Left lung (tissue), 4 donors: ENCODE measurements at regions not wholly inside any gene's neighbourhood (a gene's known extent, or its start where the extent isn't known, plus 50 kb on each side); places are given as distances from the start of the nearest gene placed in this dataset.

Experiments
- ATAC-seq: fragments of 200-7000 bp; cut with Tn5 transposase; one replicate; pipeline ENCODE4 v1.9.1; 2020; ENCODE audit warnings: moderate library complexity
- DNase-seq, 4 donors: peaks; one replicate each; pipeline ENCODE4 v3.0.0-alpha.2; 2013 to 2020
- H3K27ac ChIP-seq, 2 donors: fragments of 200-600 bp; sonication (generic) in 1 of 2; one replicate each; pipeline versions ENCODE4 v1.5.0 to v1.8.0; 2020 to 2021
- H3K27me3 ChIP-seq, 2 donors: fragments of 200-600 bp; sonication (generic) in 1 of 2; one replicate each; pipeline versions ENCODE4 v1.5.0 to v1.8.0; 2020 to 2021
- H3K36me3 ChIP-seq, 2 donors: fragments of 200-600 bp; sonication (generic) in 1 of 2; one replicate each; pipeline versions ENCODE4 v1.5.0 to v1.8.0; 2020 to 2021
- H3K4me1 ChIP-seq, 2 donors: fragments of 200-600 bp; one replicate each; pipeline ENCODE4 v1.8.0; 2021
- H3K4me3 ChIP-seq, 2 donors: fragments of 200-600 bp; sonication (generic) in 1 of 2; one replicate each; pipeline versions ENCODE4 v1.5.0 to v1.8.0; 2020 to 2021; ENCODE audit warnings: mild to moderate bottlenecking in 1 of 2
- H3K9me3 ChIP-seq, 2 donors: fragments of 200-600 bp; sonication (generic) in 1 of 2; one replicate each; pipeline versions ENCODE4 v1.5.0 to v1.8.0; 2020 to 2021
- CTCF ChIP-seq, 2 donors: fragments of 200-600 bp; sonication (generic) in 1 of 2; IDR thresholded peaks; one replicate each; pipeline versions ENCODE4 v1.5.0 to v1.8.0; 2021; ENCODE audit warnings: antibody characterized with exemption in 2 of 2
- intact Hi-C, 2 donors: fragments of 100-400 bp; cut with DNase I; formaldehyde crosslinking; loops; one replicate each; pipeline versions ENCODE4 v1.11.2 to v1.14.2; 2022
- donor health status: DM: no; HTN: yes; CAD: no.
- donor health status: DM: no; HTN: no; CAD: no.

GRCh38 chr1:185529673-185530072 lies 204.5 kb upstream of the HMCN1 start:
- H3K4me1 ChIP-seq: peaks cover 0 to 18% of the 10 kb centered on the region in 2 donors
- no peaks in the 10 kb centered on the region for H3K9me3 ChIP-seq
- intact Hi-C loops: no loop called here
- DNase-seq (no peak), ATAC-seq (no peak)
- H3K36me3 ChIP-seq: no peaks in the 10 kb centered on the region
- TF ChIP-seq CTCF (IDR thresholded peaks at IDR 0.05): no peak
- H3K4me3 ChIP-seq: no peak overlapping the region
- no peaks in the 10 kb centered on the region for H3K27me3 ChIP-seq
- H3K27ac ChIP-seq: no peak overlapping the region

- no peaks in the 10 kb centered on the region for H3K36me3 ChIP-seq
- peaks cover 0 to 5% of the 10 kb centered on the region in 2 donors for H3K4me1 ChIP-seq
- H3K9me3 ChIP-seq: no peaks in the 10 kb centered on the region
- no peak for TF ChIP-seq CTCF (IDR thresholded peaks at IDR 0.05)
- H3K4me3 ChIP-seq: no peak overlapping the region
- no peaks in the 10 kb centered on the region for H3K27me3 ChIP-seq
- H3K27ac ChIP-seq: no peak overlapping the region
- intact Hi-C loops: no loop called here
- DNase-seq: no peak
- no peak for ATAC-seq
Observed at GRCh38 chr1:185528084-185528676, 206.0 kb upstream of the HMCN1 start.

GRCh38 chr1:185526344-185527307 lies 207.6 kb upstream of the HMCN1 start:
- DNase-seq: no peak
- intact Hi-C loops: no loop called here
- Histone ChIP-seq H3K4me1 (peaks cover 0 to 5% of the 10 kb centered on the region in 2 donors), H3K36me3 (no peaks in the 10 kb centered on the region), H3K4me3 (no peak overlapping the region), H3K27ac (no peak overlapping the region), H3K9me3 (peaks cover 0 to 5% of the 10 kb centered on the region in 2 donors), H3K27me3 (no peaks in the 10 kb centered on the region)
- no peak for TF ChIP-seq CTCF (IDR thresholded peaks at IDR 0.05)
- ATAC-seq: peak; percentile 46

- Histone ChIP-seq H3K27me3 (no peaks in the 10 kb centered on the region), H3K9me3 (peaks cover 0 to 31% of the 10 kb centered on the region in 2 donors), H3K4me1 (no peaks in the 10 kb centered on the region), H3K36me3 (no peaks in the 10 kb centered on the region), H3K4me3 (no peak overlapping the region), H3K27ac (peak overlapping the region in 1 of 2 donors; percentile 21)
- intact Hi-C loops: no loop called here
- no peak for TF ChIP-seq CTCF (IDR thresholded peaks at IDR 0.05)
- DNase-seq (no peak), ATAC-seq (peak; percentile 31)
Observed at GRCh38 chr1:185520188-185520920, 203.3 kb upstream of the IVNS1ABP start.
